ENCODE measurements at regions not wholly inside any gene's neighbourhood (a gene's known extent, or its start where the extent isn't known, plus 50 kb on each side); places are given as distances from the start of the nearest gene placed in this dataset.

GRCh38 chr2:78293768-78294167, 731.7 kb upstream of the REG3G start:
- no peak for TF ChIP-seq CTCF (conservative IDR thresholded peaks at IDR 0.05; ENCODE audit: low read depth, low read length)
- H3K4me3 ChIP-seq (ENCODE audit: low read depth, low read length), result no peak overlapping the region
- DNase-seq (ENCODE audit: low read depth), result no peak

- no peak overlapping the region for H3K4me3 ChIP-seq (ENCODE audit: low read depth, low read length)
- no peak for TF ChIP-seq CTCF (conservative IDR thresholded peaks at IDR 0.05; ENCODE audit: low read depth, low read length)
- no peak for DNase-seq (ENCODE audit: low read depth)
These were observed 724.2 kb upstream of the REG3G start for GRCh38 chr2:78301166-78301789.

- DNase-seq (ENCODE audit: low read depth), result no peak
- H3K4me3 ChIP-seq (ENCODE audit: low read depth, low read length), result no peak overlapping the region
- TF ChIP-seq CTCF (conservative IDR thresholded peaks at IDR 0.05; ENCODE audit: low read depth, low read length), result no peak
These were observed 720.8 kb upstream of the REG3G start for GRCh38 chr2:78304678-78305077.

GRCh38 chr2:78309460-78309859, 716.0 kb upstream of the REG3G start:
- TF ChIP-seq CTCF (conservative IDR thresholded peaks at IDR 0.05; ENCODE audit: low read depth, low read length), result no peak
- no peak overlapping the region for H3K4me3 ChIP-seq (ENCODE audit: low read depth, low read length)
- no peak for DNase-seq (ENCODE audit: low read depth)

GRCh38 chr2:78315368-78315767, 710.1 kb upstream of the REG3G start:
- DNase-seq (ENCODE audit: low read depth), result no peak
- TF ChIP-seq CTCF (conservative IDR thresholded peaks at IDR 0.05; ENCODE audit: low read depth, low read length), result no peak
- no peak overlapping the region for H3K4me3 ChIP-seq (ENCODE audit: low read depth, low read length)

- no peak overlapping the region for H3K4me3 ChIP-seq (ENCODE audit: low read depth, low read length)
- no peak for DNase-seq (ENCODE audit: low read depth)
- no peak for TF ChIP-seq CTCF (conservative IDR thresholded peaks at IDR 0.05; ENCODE audit: low read depth, low read length)
These were observed 707.2 kb upstream of the REG3G start for GRCh38 chr2:78318275-78318674.

- no peak for DNase-seq (ENCODE audit: low read depth)
- no peak for TF ChIP-seq CTCF (conservative IDR thresholded peaks at IDR 0.05; ENCODE audit: low read depth, low read length)
- H3K4me3 ChIP-seq (ENCODE audit: low read depth, low read length), result no peak overlapping the region
These were observed 695.3 kb upstream of the REG3G start for GRCh38 chr2:78330193-78330592.
